ENCODE measurements at regions not wholly inside any gene's neighbourhood (a gene's known extent, or its start where the extent isn't known, plus 50 kb on each side); places are given as distances from the start of the nearest gene placed in this dataset.

- DNase-seq, result no peak
Observed at GRCh38 chr1:234972411-234973191, 156.0 kb downstream of the TOMM20 start.

- DNase-seq, result no peak
Observed at GRCh38 chr1:234971586-234972297, 156.9 kb downstream of the TOMM20 start.

- DNase-seq, result peak; percentile 42
Observed at GRCh38 chr1:234970731-234971476, 157.7 kb downstream of the TOMM20 start.

GRCh38 chr1:234970401-234970730 lies 158.3 kb downstream of the TOMM20 start:
- DNase-seq, result no peak

GRCh38 chr1:234969581-234970400 lies 158.8 kb downstream of the TOMM20 start:
- DNase-seq, result no peak

- no peak for DNase-seq
Observed at GRCh38 chr1:234969011-234969441, 159.6 kb downstream of the TOMM20 start.

- no peak for DNase-seq
Observed at GRCh38 chr1:234968451-234968850, 160.2 kb downstream of the TOMM20 start.

GRCh38 chr1:234967121-234967520 lies 161.5 kb downstream of the TOMM20 start:
- DNase-seq, result no peak

GRCh38 chr1:234965111-234965510 lies 163.5 kb downstream of the TOMM20 start:
- DNase-seq, result no peak

GRCh38 chr1:234963904-234964702 lies 164.5 kb downstream of the TOMM20 start:
- DNase-seq, result no peak

GRCh38 chr1:234963180-234963903 lies 165.3 kb downstream of the TOMM20 start:
- peak; percentile 82 for DNase-seq

- peak; percentile 38 for DNase-seq
Observed at GRCh38 chr1:234962340-234962989, 166.2 kb downstream of the TOMM20 start.

GRCh38 chr1:234961456-234962339 lies 166.9 kb downstream of the TOMM20 start:
- peak; percentile 52 for DNase-seq

- no peak for DNase-seq
Observed at GRCh38 chr1:234960722-234961455, 167.7 kb downstream of the TOMM20 start.

- no peak for DNase-seq
Observed at GRCh38 chr1:234958706-234959657, 169.7 kb downstream of the TOMM20 start.

- DNase-seq, result no peak
Observed at GRCh38 chr1:234958066-234958705, 170.5 kb downstream of the TOMM20 start.
